GM18868 (cell line): ENCODE measurements at regions not wholly inside any gene's neighbourhood (a gene's known extent, or its start where the extent isn't known, plus 50 kb on each side); places are given as distances from the start of the nearest gene placed in this dataset.

ENCODE experiments used
- ATAC-seq: cut with Tn5 transposase; IDR thresholded peaks from one replicate; pipeline ENCODE4 v1.9.1; 2021; ENCODE audit warnings: mild to moderate bottlenecking, moderate library complexity; ENCODE audit not compliant: unreplicated experiment

DNA sequence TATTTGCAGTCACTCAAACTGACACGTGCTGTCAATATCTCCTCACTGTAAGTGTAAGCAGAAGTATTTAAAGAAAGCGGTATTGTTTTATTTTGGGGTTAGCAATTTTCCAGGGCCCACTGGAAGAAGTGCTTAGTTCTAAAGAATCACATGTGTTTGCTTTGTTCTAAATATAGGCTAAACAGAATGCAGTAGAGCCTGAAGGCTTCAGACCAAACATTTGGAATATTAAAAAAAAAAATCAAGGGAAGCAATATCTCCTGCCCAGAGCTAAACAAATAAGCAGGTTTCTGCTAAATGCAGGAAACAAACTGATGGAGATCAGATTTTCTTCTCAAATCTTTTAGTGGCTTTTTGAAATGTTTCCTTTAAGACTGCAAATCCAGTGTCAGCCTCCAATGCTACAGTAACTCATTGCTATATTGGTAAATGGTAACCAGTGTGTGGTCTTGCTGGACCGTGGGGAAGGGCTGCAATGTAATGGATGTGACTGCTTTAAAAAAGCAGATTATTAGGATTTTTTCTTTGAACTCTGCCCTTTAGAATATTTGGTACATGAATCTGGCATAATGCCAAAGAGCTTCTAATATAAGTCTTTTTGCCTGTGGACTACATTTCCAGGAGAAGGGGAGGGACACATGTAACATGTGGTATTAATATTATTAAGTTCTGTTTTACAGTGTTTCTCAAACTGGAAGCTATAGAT, 317.1 kb upstream of the FERMT1 start:
- ATAC-seq: no peak

DNA sequence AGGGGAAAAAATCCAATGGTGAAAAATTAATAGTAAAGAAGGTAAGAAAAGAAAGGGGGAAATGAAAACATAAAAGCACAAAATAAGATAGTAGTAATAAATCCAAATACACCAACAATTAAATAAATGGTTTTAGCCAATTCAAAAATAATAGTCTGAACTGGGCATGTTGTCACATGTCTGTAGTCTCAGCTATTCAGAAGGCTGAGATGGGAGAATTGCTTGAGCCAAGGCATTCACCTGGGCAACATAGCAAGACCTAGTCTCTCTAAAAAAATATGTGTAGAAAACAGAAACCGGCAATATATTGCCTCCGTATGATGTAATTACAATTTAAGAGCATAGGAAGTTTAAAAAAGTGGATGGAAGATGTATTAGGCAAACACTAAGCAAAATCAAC, 311.3 kb upstream of the FERMT1 start:
- no peak for ATAC-seq

DNA sequence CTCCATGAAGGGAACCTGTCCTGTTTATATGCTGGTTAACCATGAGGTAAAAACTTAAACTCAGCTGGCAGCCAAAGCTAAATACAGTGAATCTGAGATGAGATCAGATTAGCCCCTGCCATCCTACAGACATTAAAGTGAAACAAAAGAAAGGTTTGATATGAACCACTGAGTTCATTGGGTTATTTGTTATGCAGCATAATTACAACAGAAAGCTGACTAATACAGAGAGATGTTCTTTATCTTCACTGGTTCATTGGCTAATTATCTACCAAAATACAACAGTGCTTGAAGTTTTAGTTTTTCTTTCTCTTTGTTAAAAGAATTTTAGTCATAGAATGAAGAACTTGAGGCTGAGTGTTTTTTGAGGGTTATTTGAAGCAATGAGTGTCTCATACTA, 307.6 kb upstream of the FERMT1 start:
- no peak for ATAC-seq

GRCh38 chr20:6426287-6426891, 303.6 kb upstream of the FERMT1 start:
- ATAC-seq: no peak

- no peak for ATAC-seq
Measured at GRCh38 chr20:6421321-6422248, 298.8 kb upstream of the FERMT1 start.

DNA sequence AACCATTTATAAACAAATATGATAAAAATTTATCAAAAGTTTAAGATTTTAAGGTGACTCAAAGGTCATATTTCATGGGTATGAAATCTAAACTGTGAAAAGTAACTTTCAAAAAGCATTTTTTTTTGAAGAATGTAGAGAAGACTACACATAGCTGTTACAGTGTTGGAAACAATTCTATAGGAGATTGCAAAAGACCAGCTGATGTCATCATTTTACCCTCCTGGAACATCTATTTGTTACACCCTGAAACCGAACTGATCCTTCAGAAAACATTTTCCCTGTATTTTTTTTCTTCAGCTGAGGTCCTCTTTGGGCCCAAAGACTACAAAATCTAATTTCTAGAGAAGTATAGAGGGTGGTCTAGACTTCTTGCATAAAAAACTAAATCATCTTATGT, 297.5 kb upstream of the FERMT1 start:
- no peak for ATAC-seq

- ATAC-seq: peak; percentile 91
Measured at GRCh38 chr20:6418732-6419131, 295.9 kb upstream of the FERMT1 start.

DNA sequence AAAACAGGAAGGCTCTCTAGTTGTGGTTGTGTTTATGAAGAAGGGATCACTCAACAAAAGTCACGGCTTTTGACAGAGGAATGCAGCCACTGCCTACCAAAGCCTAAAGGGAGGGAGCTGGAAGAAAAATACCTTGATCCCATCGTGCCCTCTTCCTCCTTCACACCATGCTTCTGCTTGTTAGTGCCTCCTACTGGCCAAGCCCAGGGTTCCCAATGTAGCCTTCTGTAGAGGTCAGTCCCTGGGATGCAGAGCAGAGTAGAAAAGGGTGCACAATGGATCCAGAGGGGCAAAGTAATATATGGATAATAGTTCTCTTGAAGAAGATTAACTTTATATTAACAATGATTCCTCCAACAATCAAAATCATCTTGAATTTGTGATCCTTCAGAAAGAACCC, 293.5 kb upstream of the FERMT1 start:
- no peak for ATAC-seq

GRCh38 chr20:6411651-6412050, 288.8 kb upstream of the FERMT1 start:
- ATAC-seq: no peak

DNA sequence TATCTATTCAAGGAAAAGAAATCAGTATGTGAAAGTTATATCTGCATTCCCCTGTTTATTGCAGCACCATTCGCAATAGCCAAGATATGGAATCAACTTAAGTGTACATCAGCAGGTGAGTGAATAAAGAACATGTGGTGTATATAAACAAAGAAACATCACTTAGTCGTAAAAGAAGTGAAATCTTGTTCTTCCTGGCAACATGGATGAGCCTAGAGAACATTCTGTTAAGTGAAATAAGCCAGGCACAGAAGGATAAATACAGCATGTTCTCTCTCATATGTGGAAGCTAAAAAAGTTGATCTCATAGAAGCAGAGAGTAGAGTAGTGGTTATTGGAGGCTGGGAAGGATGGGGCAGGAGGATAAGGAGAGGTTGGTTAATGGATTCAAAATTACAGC, 287.9 kb upstream of the FERMT1 start:
- no peak for ATAC-seq

- no peak for ATAC-seq
Measured at GRCh38 chr20:6407163-6407562, 284.3 kb upstream of the FERMT1 start.

DNA sequence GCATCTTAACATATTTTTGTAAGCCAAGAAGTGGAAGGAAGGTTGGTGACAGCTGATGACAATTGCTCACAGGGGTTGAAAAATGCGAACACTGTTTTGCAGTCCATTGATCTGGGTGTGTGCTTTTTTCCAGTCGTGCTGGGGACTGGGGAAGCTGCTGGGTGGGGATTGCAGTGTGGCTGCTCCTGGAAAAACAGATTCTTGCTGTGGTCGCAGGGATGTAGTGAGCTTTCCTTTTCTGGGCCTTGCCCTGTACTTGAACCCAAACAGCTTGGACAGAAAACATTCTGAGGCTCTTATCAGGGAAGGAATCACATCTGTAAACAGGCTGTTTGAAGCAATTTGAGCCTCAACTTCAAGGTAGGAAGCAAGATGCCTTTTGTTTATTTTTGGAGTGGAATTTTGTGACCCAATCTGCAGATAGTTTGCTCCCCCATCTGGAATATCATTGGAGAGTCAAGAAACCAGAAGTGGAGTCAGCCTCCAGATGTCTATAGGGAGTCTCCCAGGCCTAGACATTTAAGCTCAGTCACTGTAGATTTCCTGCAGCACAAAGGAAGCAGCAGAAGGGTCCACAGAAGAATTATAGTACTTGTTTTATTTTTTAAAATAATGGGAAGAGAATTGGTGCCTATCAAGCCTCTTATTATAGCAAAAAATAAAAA, 279.2 kb upstream of the FERMT1 start:
- ATAC-seq: no peak

GRCh38 chr20:6397115-6397514, 274.3 kb upstream of the FERMT1 start:
- no peak for ATAC-seq

DNA sequence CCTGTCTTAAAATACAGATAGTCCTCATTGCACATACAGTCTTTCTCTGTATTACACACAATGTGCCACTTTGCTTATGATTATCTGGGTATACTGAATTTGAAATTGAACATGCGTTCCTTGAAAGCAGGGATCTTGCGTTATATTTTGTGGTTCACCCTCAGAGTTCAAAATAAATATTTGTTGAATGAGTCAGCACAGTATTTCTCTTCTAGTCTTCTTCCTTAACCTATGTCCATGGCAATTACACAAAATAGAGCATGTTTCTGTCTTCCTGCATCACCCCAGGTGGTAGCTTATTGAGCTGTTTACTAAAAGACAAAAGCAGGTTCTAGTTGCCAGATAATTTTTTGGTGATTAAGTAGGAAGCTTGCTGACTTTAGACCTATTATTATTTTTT, 272.9 kb upstream of the FERMT1 start:
- no peak for ATAC-seq

- ATAC-seq: no peak
Measured at GRCh38 chr20:6388671-6389197, 265.9 kb upstream of the FERMT1 start.

DNA sequence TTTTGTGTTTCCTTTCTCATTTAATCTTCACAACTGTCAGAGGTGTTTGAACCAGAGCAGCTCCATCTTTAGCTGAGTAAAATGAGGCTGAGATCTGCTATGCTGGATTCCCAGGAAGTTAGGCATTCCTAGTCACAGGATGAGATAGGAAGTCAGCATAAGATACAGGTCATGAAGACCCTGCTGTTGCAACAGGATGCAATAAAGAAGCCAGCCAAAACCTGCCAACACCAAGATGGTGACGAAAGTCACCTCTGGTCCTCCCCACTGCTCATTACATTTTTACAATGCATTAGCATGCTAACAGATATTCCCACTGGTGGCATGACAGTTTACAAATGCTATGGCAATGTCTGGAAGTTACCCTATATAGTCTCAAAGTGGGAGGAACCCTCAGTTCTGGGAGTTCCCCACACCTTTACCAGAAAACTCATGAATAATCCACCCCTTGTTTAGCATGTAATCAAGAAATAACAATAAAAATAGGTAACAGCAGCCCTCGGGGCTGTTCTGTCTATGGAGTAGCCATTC, 262.2 kb upstream of the FERMT1 start:
- ATAC-seq: no peak

GRCh38 chr20:6384380-6384779, 261.6 kb upstream of the FERMT1 start:
- ATAC-seq: no peak

DNA sequence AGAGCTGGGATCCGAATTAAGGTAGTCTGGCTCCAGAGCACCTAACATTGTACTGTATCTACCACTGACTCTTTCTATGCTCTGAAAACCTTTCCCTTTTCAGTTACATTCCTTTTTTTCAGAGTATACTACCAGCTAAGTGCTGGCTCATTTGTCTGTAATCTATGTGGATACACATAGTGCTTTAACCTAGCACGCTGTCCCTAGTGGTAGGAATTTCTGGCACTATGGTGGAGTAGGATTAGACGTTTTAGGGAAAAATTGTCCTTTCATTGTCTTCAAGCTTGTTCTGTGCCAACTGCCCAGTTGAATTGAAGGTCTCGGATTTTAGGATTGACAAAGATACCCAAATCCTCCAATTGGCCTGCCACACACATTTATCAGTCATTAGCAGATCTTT, 259.1 kb upstream of the FERMT1 start:
- ATAC-seq: no peak

DNA sequence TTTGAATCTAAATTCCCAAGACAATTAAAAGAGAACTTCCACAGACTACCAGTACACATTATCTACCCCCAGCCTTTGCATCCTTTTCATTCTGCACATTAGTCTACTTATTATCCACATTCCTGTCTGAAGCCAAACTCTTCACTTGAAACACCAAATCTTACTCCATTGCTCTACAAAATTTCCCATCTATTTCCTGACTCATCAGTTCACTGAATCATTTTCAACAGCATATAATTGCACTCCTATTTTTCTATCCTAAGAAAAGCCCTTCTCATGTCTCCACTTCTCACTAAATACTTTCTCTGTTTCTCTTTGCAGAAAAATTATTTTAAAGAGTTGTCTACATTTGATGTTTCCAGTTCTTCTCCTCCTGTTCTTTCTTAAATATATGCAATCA, 239.4 kb upstream of the FERMT1 start:
- ATAC-seq: no peak

DNA sequence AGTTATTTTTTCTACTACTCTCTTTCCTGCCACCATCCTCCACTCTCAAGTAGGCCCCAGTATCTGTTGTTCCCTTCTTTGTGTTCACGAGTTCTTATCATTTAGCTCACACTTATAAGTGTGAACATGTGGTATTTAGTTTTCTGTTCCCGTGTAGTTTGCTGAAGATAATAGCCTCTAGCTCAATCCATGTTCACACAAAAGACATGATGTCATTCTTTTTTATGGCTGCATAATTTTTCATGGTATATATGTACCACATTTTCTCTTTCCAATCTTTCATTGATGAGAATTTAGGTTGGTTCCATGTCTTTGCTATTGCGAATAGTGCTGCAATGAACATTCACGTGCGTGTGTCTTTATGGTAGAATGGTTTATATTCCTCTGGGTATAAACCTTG, 237.9 kb upstream of the FERMT1 start:
- ATAC-seq: no peak
